ENCODE measurements at regions not wholly inside any gene's neighbourhood (a gene's known extent, or its start where the extent isn't known, plus 50 kb on each side); places are given as distances from the start of the nearest gene placed in this dataset.

GRCh38 chr11:10941871-10942270 lies 84.0 kb upstream of the ZBED5 start:
- Histone ChIP-seq H3K27me3 (no peaks in the 10 kb centered on the region), H3K9me3 (no peaks in the 10 kb centered on the region), H3K4me3 (no peak overlapping the region), H3K36me3 (no peaks in the 10 kb centered on the region), H3K4me1 (no peaks in the 10 kb centered on the region), H3K27ac (no peak overlapping the region)
- no peak for DNase-seq (ENCODE audit: extremely low spot score in 2 of 2)
- intact Hi-C loops (cut with DNase I): no loop called here
- no peak for TF ChIP-seq POLR2A (IDR thresholded peaks at IDR 0.05)
- TF ChIP-seq, protein P1, sequence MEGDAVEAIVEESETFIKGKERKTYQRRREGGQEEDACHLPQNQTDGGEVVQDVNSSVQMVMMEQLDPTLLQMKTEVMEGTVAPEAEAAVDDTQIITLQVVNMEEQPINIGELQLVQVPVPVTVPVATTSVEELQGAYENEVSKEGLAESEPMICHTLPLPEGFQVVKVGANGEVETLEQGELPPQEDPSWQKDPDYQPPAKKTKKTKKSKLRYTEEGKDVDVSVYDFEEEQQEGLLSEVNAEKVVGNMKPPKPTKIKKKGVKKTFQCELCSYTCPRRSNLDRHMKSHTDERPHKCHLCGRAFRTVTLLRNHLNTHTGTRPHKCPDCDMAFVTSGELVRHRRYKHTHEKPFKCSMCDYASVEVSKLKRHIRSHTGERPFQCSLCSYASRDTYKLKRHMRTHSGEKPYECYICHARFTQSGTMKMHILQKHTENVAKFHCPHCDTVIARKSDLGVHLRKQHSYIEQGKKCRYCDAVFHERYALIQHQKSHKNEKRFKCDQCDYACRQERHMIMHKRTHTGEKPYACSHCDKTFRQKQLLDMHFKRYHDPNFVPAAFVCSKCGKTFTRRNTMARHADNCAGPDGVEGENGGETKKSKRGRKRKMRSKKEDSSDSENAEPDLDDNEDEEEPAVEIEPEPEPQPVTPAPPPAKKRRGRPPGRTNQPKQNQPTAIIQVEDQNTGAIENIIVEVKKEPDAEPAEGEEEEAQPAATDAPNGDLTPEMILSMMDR (IDR thresholded peaks at IDR 0.05): no peak
- no peak for TF ChIP-seq POLR2AphosphoS5 (IDR thresholded peaks at IDR 0.05; ENCODE audit: insufficient read depth in 1 of 2, low read depth in 1 of 2)

GRCh38 chr11:10941414-10941813 lies 83.6 kb upstream of the ZBED5 start:
- H3K4me1 ChIP-seq: no peaks in the 10 kb centered on the region
- no peaks in the 10 kb centered on the region for H3K27me3 ChIP-seq
- no peak overlapping the region for H3K27ac ChIP-seq
- DNase-seq (ENCODE audit: extremely low spot score in 2 of 2): no peak
- intact Hi-C loops (cut with DNase I): no loop called here
- TF ChIP-seq, protein P1 (IDR thresholded peaks at IDR 0.05): no peak
- no peak for TF ChIP-seq POLR2A (IDR thresholded peaks at IDR 0.05)
- no peak for TF ChIP-seq POLR2AphosphoS5 (IDR thresholded peaks at IDR 0.05; ENCODE audit: insufficient read depth in 1 of 2, low read depth in 1 of 2)
- H3K9me3 ChIP-seq: no peaks in the 10 kb centered on the region
- no peak overlapping the region for H3K4me3 ChIP-seq
- no peaks in the 10 kb centered on the region for H3K36me3 ChIP-seq

DNA sequence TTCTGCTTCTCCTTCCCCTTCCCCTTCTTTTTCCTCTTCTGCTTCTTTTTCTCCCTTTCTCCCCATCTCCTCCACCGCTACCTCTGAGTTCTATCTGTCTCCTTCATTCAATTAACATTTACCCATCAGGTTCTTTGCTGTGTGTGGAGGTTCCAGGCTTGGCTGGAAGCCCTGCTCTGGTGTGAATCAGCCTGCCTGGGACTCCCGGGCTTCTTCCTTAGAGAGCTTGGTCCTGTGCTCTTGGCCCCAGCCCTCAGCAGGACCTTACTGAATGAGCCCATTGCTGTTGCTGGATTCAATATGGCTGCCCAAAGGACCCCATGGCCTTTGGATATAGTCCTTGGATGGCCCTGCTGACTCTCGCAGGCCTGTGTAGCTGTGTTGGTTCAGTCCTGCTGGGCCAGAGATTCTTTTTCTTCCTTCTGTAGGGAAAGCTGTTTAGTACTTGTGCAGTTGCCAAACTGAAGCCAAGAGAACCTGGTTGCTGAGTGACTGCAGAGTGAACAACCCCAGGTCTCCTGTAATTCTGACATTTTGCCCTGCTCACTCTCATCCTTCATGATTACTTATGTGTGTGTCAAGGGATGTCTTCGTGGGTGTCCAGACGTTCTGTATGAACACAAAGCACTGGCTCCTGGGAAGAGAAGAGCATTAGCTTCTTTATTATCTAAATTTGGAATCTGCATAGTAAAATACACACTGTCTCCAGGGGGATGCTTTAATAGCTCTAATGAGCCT lies 81.0 kb upstream of the ZBED5 start:
- no peaks in the 10 kb centered on the region for H3K9me3 ChIP-seq
- H3K27ac ChIP-seq: no peak overlapping the region
- no peaks in the 10 kb centered on the region for H3K36me3 ChIP-seq
- H3K4me1 ChIP-seq: peaks cover 6% of the 10 kb centered on the region
- no peak overlapping the region for H3K4me3 ChIP-seq
- DNase-seq (ENCODE audit: extremely low spot score in 2 of 2): no peak
- H3K27me3 ChIP-seq: no peaks in the 10 kb centered on the region
- intact Hi-C loops (cut with DNase I): loop anchor here (10.0 kb wide), 1 partner anchor 846 kb away; no protein-coding TSS in a partner anchor
- no peak for TF ChIP-seq POLR2A (IDR thresholded peaks at IDR 0.05)
- TF ChIP-seq POLR2AphosphoS5 (IDR thresholded peaks at IDR 0.05; ENCODE audit: insufficient read depth in 1 of 2, low read depth in 1 of 2): no peak
- TF ChIP-seq, protein P1 (IDR thresholded peaks at IDR 0.05): no peak

DNA sequence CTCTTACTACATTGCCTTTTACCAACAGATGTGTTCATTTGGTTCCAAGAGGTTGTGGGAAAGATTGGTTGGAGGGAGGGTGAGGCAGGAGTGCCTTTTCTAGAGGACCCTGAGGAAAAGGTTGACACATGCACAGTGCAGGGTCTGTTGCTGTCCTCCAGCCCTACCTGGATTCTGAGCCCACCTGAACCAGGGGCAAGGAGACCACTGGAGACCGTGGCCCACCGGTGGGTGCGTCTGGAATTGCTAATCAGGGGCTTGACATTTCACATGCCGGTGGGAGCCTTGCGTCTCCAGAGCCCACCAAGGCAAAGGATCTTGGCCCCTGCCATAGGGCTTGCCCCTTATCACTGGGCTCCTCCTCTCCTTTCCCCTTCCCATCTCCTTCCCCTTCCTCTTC lies 80.4 kb upstream of the ZBED5 start:
- no peaks in the 10 kb centered on the region for H3K27me3 ChIP-seq
- no peaks in the 10 kb centered on the region for H3K36me3 ChIP-seq
- intact Hi-C loops (cut with DNase I): loop anchor here (10.0 kb wide), 1 partner anchor 847 kb away; no protein-coding TSS in a partner anchor
- no peaks in the 10 kb centered on the region for H3K9me3 ChIP-seq
- no peak for DNase-seq (ENCODE audit: extremely low spot score in 2 of 2)
- no peak overlapping the region for H3K27ac ChIP-seq
- no peak overlapping the region for H3K4me3 ChIP-seq
- TF ChIP-seq, protein P1 (IDR thresholded peaks at IDR 0.05): no peak
- TF ChIP-seq POLR2A (IDR thresholded peaks at IDR 0.05) (no peak), POLR2AphosphoS5 (IDR thresholded peaks at IDR 0.05; ENCODE audit: insufficient read depth in 1 of 2, low read depth in 1 of 2) (no peak)
- peaks cover 6% of the 10 kb centered on the region for H3K4me1 ChIP-seq

GRCh38 chr11:10937385-10937771 lies 79.5 kb upstream of the ZBED5 start:
- intact Hi-C loops (cut with DNase I): loop anchor here (10.0 kb wide), 1 partner anchor 847 kb away; no protein-coding TSS in a partner anchor
- peaks cover 8% of the 10 kb centered on the region for H3K4me1 ChIP-seq
- no peak overlapping the region for H3K4me3 ChIP-seq
- TF ChIP-seq POLR2AphosphoS5 (IDR thresholded peaks at IDR 0.05; ENCODE audit: insufficient read depth in 1 of 2, low read depth in 1 of 2): no peak
- TF ChIP-seq POLR2A (IDR thresholded peaks at IDR 0.05): no peak
- H3K27me3 ChIP-seq: no peaks in the 10 kb centered on the region
- no peaks in the 10 kb centered on the region for H3K9me3 ChIP-seq
- no peaks in the 10 kb centered on the region for H3K36me3 ChIP-seq
- H3K27ac ChIP-seq: no peak overlapping the region
- no peak for DNase-seq (ENCODE audit: extremely low spot score in 2 of 2)

All from vagina (tissue), 2 donors.